Raji (cell line): ENCODE measurements at regions not wholly inside any gene's neighbourhood (a gene's known extent, or its start where the extent isn't known, plus 50 kb on each side); places are given as distances from the start of the nearest gene placed in this dataset.

ENCODE experiments used
- POLR2A ChIP-seq: IDR thresholded peaks from 2 replicates; pipeline ENCODE4 v1.6.1; 2011; ENCODE audit warnings: low read depth, low read length, control low read depth; ENCODE audit not compliant: insufficient read depth

- no peak for TF ChIP-seq POLR2A
These were observed 178.3 kb downstream of the SKIDA1 start for GRCh38 chr10:21347043-21347784.

- TF ChIP-seq POLR2A: no peak
These were observed 182.4 kb downstream of the SKIDA1 start for GRCh38 chr10:21343087-21343486.

DNA sequence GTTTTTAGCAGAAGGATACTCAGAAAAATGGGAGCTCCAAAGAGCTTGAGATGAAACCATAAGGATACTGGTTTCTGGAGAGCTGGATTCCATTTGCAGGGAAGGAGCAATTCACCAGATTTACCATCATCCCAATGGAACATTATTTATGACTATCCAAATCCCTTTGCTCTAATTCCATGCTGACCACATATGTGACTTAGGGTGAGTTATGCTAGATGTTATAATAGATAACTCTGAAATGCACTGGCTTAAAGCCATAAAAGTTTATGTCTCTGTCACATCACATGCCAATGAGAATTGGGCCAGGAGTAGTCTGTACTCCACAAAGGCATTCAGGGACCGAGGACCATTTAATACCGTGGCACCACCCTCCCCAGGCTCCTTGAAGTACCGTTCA, 185.2 kb downstream of the SKIDA1 start:
- TF ChIP-seq POLR2A: no peak

DNA sequence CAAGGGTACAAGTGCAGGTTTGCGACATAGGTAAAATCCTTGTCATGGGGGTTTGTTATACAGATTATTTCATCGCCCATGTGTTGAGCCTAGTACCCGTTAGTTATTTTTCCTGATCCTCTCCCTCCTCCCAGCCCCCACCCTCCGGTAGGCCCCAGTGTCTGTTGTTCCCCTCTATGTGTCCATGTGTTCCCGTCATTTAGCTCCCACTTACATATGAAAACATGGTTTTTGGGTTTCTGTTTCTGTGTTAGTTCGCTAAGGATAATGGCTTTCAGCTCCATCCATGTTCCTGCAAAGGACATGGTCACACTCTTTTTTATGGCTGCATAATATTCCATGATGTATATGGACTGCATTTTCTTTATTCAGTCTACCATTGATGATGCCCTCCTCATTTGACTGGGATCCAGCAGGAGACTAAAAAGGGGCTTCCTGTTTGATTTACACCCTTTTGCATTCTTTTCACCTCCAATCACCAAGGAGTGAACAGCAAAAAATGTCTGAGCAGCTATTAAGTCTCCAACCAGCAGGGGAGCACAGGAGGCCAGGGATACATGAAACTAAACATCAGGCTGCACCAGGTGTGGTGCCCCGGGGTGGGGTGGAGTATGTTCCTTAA, 188.2 kb downstream of the SKIDA1 start:
- TF ChIP-seq POLR2A: no peak

- no peak for TF ChIP-seq POLR2A
These were observed 188.9 kb downstream of the SKIDA1 start for GRCh38 chr10:21336476-21337170.

DNA sequence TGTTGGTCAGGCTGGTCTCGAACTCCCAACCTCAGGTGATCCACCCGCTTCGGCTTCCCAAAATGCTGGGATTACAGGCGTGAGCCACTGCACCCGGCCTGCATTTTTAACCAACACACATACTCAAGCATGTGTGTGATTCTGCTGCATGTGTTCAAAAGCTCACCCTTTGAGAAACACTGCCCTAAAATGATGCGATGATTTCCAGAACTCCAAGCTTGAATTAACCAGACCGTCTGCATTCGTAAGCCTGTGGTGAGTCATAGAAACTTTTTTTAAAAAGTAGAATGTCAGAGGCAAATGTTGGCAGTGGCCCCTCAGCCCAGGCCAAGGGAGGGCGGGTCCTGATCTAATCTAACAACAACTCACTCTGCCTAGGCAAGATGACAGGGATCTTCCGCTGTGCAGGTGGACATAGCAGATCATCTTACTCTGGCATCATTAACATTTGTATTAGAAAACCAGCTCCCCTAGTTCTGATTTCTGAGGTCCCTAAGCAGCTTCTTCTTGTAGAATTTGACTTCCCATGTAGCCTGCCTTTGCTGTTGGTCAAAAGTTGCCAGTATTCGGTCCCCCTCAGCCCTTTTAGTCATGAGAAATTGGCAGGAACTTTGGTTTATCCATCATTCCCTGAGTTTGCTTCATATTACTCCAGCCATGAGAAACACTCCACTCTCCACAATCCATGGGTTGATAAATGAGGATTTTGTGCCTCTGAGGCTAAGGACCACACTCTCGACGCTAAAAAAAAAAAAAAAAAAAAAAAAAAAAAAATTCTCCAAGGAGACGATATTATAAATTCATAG, 190.4 kb downstream of the SKIDA1 start:
- TF ChIP-seq POLR2A: no peak

DNA sequence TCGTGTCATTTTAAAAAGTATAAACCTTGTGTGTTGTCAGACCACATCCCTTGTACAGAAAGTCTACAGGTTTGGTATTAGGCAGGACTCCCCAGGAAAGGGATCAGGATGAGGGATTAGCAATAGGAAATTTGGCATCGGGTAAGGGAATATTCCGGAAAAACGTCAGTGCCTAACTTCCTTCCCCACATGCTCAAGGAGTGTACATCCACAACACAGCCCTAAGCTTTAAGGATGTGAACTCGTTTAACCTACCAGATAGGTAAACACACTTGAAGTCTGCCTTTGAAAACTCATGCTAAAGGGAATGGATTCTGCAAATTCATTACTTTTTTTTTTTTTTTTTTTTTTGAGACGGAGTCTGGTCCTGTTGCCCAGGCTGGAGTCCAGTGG, 194.9 kb downstream of the SKIDA1 start:
- no peak for TF ChIP-seq POLR2A

- no peak for TF ChIP-seq POLR2A
These were observed 195.4 kb downstream of the SKIDA1 start for GRCh38 chr10:21329995-21330627.

- TF ChIP-seq POLR2A: no peak
These were observed 198.0 kb downstream of the SKIDA1 start for GRCh38 chr10:21327289-21327993.

- TF ChIP-seq POLR2A: no peak
These were observed 198.7 kb downstream of the SKIDA1 start for GRCh38 chr10:21326594-21327288.

GRCh38 chr10:21318540-21319167, 206.8 kb downstream of the SKIDA1 start:
- TF ChIP-seq POLR2A: no peak

DNA sequence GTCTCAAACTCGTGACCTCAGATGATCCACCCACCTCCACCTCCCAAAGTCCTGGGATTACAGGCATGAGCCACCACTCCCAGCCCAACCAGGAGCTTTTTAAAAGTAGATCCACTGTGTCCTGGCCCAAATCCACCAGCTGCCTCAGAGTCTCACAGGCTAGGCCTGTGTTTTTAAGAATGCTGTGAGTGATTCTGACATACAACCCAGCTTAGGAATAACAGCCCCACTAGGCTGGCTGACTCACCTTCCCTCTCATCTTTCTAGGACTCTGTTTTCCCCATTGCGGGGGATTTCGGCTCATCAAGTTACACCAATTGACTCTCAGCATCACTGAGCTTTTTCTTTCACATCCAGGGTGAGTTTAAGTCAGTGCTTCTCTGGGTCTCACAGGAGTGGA, 207.6 kb downstream of the SKIDA1 start:
- TF ChIP-seq POLR2A: no peak

DNA sequence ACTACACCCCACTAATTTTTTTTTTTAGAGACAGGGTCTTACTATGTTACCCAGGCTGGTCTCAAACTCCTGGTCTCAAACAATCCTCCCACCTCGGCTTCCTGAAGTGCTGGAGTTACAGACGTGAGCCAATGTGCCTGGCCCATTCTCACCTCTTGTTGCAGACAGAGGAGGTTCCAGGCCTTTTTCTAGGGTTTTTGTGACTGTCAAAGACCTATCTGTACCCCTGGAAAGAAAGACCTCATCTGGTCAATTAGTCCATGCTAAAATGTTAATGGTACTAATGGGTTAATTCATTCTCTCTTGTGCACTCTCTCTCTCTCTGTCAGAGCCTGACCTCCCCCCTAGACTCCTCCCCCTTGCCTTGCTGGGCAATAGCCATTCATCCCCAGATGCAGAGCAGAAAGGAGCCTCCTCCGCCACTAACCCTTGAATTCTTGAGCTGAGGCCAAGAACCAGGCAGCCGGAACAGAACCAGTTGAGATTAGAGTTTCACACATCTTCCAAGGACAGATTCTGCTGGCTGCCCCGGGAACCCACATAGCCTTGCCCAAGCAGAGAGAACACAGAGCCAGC, 209.7 kb downstream of the SKIDA1 start:
- TF ChIP-seq POLR2A: no peak
